Stimulated activated CD8-positive, alpha-beta memory T cell treated with anti-CD3 and anti-CD28 coated beads, Interleukin-7, amount 100 ng/mL, for 48 hours (primary cell): ENCODE measurements at regions not wholly inside any gene's neighbourhood (a gene's known extent, or its start where the extent isn't known, plus 50 kb on each side); places are given as distances from the start of the nearest gene placed in this dataset.

Source experiments
- DNase-seq, 2 donors: peaks; one replicate each; pipeline ENCODE4 v3.0.0-alpha.2; 2020; ENCODE audit warnings: low read depth in 1 of 2; ENCODE audit errors: extremely low read depth in 1 of 2

DNA sequence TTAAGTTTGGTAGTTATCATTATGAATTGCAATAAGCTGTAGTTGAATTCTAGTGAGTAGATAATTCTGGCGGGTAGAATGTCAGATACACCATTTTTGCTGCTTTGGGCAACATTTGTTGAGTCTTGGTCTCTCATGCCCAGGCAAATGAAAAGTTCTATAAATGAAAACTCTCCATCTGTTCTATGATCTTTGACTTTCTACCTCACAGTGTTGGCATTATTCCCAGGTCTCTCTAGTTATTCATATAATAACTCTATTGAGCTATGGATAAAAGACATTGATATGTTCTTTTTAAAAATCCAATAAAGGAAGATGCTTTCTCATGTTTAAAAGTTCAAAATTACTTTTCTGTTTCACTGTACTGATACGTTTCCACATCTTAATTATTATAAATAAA lies 415.3 kb upstream of the SEMA3D start:
- DNase-seq = no peak

GRCh38 chr7:85600395-85600794 lies 413.5 kb upstream of the SEMA3D start:
- DNase-seq = no peak

DNA sequence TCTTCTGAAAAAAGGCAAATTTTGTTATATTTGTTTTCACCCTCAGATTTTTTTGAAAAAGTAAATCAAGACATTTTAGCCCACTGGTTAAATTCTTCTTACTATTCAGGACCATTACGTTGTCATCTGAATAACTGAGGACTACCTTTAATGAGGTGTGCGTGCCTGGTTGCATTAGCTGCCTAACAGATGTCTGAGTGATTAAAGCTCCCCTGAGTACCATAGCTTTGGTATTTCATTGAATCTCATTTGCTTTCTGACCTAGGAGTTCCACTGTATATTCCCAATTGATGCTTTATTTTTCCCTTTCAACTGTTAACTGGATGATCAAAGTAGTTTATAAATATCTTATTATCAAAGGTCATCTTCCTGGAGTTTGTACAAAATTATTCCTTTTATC lies 410.0 kb upstream of the SEMA3D start:
- no peak for DNase-seq

- DNase-seq = no peak
Observed at GRCh38 chr7:85595750-85596178, 408.9 kb upstream of the SEMA3D start.

- DNase-seq = no peak
Observed at GRCh38 chr7:85593355-85593754, 406.5 kb upstream of the SEMA3D start.

GRCh38 chr7:85587785-85588184 lies 400.9 kb upstream of the SEMA3D start:
- DNase-seq = no peak

- DNase-seq = no peak
Observed at GRCh38 chr7:85586091-85586490, 399.2 kb upstream of the SEMA3D start.

DNA sequence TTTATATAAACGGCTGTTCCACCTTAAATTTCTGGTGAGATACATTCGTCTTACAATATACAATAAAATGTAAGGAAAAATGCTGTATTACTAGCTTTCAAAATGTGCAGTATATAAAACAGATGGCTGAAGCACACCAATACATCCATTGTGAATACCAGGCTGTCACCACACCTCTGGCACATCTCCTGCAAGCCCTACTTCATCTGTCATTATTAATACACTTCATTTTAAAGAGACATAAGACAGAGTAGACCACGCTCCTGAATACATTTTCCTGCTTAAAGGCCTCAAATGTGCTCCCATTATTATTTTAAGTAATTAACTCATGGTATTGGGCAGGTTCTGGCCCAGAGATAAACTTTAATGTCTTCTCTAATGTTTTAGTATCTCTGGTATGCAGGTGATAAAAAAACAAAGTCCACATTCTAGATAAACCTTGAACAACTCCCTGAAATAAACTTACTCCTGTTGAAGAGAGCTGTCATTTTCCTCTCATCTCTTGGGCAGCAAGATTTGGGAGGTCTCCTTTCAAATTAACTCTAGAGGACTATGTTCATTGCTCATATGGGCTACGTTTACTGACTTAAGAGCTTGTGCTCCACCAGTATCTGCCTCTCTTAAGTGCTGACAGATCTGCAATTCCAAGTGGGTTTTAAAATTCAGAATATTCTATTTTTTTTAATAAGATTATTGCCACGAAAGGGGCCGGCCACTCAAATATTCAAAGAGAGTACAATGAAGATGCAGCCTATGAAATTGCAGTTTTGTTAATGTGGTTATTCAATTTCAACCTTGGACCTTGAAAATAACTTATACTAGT lies 396.5 kb upstream of the SEMA3D start:
- no peak for DNase-seq

GRCh38 chr7:85573844-85574243 lies 387.0 kb upstream of the SEMA3D start:
- DNase-seq = no peak

DNA sequence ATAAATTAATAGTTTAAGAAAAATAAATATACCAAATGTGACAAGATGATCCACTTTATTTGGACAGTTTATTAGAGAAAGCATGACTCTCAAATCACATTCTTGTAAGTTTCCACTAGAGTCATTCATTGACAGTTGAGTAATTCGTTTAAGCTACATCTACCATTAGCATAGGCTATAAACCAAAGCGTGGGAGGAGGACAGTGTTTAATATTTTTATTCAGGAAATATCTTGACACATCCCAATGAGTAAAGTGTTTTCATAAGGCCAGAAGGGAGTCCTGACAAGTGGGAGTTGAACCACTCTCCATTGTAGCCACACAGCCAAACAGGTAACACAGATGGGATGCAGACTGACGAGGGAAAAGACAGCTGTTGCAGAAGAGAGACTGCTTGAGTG lies 386.5 kb upstream of the SEMA3D start:
- DNase-seq = no peak

GRCh38 chr7:85570898-85571297 lies 384.0 kb upstream of the SEMA3D start:
- no peak for DNase-seq

DNA sequence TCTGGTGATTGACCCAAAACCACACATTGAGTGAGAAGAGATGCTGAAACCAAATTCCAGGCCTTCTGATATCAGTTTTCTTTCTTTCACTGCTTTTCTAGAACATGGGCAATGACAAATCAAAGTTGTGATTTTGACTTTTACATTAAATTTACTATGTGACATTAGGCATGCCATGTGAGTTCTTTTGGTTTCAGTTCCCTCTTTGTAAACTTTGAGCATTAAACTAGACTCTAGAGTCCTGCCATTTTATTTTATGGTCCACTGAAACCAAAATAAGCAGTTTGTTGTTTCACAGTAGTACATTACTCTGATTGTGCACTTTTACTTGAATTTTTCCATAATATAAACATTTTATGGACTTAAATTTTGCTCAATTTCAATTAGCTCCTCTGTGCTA lies 381.1 kb upstream of the SEMA3D start:
- DNase-seq = no peak

DNA sequence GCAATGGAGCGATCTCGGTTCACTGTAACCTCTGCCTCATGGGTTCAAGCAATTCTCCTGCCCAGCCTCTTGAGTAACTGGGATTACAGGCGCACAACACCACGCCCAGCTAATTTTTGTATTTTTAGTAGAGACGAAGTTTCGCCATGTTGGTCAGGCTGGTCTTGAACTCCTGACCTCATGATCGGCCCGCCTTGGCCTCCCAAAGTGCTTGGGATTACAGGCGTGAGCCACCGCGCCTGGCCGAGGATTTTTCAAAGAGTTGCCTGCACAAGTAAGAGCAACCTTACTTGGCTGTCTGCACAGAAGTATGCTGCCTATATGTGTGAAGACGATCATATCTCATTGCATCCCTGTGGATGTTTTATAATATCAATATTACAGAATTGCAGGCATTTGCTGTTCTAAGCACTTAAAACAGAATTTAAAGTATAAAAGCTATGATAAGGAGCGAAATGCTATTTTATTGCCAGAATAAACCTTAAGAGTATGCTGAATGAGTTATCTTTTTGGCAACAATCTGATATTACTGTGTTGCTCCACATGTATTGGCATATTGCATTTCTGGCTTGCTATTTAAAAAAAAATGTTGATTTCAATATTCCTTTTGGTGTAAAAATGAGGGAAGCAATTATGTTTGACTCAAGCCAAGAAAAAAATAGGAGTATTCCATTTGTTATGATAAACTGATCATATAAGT lies 379.4 kb upstream of the SEMA3D start:
- DNase-seq = no peak

GRCh38 chr7:85565276-85565675 lies 378.4 kb upstream of the SEMA3D start:
- no peak for DNase-seq

DNA sequence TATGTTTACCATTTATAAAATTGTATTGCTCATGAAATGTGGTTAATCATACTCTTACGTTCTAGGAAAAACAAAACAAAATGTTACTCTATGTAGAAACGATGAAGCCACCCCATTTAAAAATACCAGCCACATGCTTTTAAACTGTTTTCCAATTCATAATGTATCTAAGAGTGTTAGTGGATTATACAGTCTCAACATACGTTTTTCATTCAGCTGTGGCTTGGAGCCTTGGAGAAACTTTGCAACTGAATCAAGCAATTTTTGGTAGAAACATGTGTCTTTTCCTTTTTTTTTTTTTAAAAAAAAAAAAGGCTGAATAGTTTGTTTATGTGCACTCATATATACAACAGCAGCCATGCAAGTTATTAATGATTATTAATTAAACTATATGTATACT lies 378.0 kb upstream of the SEMA3D start:
- DNase-seq = no peak

GRCh38 chr7:85561706-85562105 lies 374.9 kb upstream of the SEMA3D start:
- DNase-seq = no peak

DNA sequence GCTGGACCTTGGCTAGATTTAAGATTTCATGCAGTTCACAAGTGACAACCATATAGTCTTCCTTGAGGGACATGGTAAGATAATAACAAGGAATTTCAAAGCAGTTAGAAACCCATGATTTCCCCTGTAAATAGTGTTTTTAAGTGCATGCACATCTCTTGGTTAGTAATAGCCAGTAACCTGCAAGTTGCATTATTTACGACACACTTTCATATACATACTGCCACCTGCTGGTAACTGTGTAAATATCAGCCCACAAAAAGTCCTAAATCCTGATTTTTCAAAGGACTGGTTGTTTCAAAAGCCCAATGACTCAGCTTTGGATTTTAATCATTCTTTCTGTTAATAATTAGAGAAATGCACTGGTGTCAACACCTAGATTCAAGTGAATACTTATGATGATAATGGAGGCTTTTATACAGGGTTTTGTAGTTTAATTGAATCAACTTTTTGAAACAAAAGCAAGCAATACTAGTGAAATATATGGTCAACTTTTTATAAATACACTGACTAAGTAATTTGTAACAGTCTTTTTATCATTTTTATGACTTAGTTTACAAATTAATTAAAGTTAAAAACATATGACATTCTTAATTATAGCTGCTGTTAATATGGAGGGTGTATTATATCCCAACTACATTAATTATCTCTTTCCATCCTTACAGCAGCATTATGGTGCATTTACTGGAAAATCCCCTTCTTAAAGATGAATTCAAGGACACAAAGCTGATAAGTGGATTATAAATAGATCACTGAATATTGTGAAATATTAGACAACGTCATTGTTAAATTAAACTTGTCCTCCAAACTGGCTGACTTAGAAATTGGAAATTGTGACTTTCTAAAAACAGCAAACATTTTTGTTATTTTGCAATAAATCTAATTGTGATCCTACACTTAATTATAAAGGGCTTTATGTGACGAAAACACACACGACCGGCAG lies 367.7 kb upstream of the SEMA3D start:
- DNase-seq = no peak

GRCh38 chr7:85535974-85536729 lies 349.3 kb upstream of the SEMA3D start:
- no peak for DNase-seq

DNA sequence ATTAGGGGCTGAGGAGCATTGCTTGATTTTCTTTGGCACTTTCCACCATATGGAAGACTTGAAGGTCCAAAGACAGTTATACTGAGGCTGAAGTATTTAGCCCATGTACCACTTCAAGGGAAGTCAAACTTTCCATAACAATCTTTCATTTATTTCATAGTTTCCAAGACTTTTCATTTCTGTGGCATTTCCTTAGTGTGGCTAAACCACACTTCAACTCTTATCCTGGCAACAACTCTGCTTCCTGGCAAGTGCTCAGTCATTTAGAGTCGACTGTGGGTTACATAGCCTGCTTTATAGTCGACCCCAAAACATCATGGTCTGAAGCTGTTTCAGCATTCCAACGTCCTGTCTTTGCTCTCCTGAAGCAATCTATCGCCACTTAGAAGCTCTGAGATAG lies 343.0 kb upstream of the SEMA3D start:
- DNase-seq = no peak

- no peak for DNase-seq
Observed at GRCh38 chr7:85529201-85529600, 342.3 kb upstream of the SEMA3D start.

DNA sequence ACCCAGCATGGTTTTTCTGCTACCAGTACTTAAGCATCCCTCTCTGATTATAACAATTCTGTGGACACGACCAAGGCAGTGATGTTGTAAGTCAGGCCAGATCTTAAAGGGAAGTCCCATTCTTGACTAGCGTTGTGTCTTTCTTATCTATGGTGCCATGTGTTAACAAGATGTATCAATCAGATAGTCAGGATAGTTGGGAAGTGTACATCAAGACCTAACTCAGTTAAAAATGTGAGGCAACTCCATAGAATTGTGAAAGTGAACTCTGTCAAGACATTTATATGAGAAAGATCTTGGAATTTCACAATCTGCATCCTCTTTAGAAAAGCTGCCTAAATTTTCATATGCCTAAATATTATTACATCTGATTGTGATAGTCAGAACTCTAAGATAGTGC lies 341.7 kb upstream of the SEMA3D start:
- DNase-seq = no peak
